GM10266 (cell line): ENCODE measurements at regions not wholly inside any gene's neighbourhood (a gene's known extent, or its start where the extent isn't known, plus 50 kb on each side); places are given as distances from the start of the nearest gene placed in this dataset.

ENCODE experiments used
- DNase-seq: peaks from one replicate; pipeline ENCODE4 v3.0.0; 2012; ENCODE audit errors: extremely low spot score
- CTCF ChIP-seq: IDR thresholded peaks from 2 replicates; pipeline ENCODE4 v1.5.1; 2012; ENCODE audit warnings: mild to moderate bottlenecking, low read depth; ENCODE audit not compliant: control insufficient read depth, insufficient read depth; ENCODE audit errors: missing control alignments

GRCh38 chr6:139871803-139872510 lies 497.5 kb upstream of the CITED2 start:
- no peak for DNase-seq

GRCh38 chr6:139871165-139871710 lies 496.8 kb upstream of the CITED2 start:
- TF ChIP-seq CTCF = no peak
- no peak for DNase-seq

More at GRCh38 chr6:139871803-139872510, 497.5 kb upstream of the CITED2 start:
- no peak for TF ChIP-seq CTCF

- no peak for TF ChIP-seq CTCF
- no peak for DNase-seq
Measured at GRCh38 chr6:139868576-139868975, 494.1 kb upstream of the CITED2 start.

DNA sequence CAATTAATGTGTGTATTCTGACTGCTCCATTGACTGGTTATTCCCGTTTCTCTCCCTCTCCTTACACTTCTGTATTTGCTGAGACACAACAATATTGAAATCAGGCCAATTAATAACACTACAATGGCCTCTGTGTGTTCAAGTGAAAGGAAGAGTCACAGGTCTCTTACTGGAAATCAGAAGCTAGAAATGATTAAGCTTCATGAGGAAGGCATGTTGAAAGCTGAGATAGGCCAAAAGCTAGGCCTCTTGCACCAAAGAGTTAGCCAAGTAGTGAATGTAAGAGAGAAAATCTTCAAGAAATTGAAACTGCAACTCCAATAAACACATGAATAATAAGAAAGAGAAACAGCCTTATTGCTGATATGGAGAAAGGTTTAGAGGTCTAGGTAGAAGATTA lies 489.5 kb upstream of the CITED2 start:
- no peak for DNase-seq
- TF ChIP-seq CTCF = no peak

- TF ChIP-seq CTCF = no peak
- DNase-seq = no peak
Measured at GRCh38 chr6:139863346-139863745, 488.9 kb upstream of the CITED2 start.

DNA sequence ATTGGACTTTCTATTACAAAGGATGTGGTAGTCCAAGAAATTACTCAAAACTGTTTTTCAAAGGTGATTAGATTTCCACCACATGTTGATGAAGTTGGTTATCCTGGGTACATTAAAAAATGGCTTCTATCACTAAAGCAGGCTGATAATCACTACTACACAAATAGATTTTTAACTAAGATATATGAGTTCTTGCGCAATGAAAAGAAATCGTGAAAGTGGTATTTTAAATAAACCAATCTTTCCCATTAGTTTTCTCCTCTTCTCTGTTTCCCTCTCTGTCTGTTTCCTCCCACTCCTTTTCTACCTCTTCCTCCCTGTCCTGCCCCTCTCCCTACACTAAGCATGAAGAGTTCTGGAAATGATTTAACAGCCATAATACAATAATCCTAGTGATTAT lies 487.9 kb upstream of the CITED2 start:
- no peak for DNase-seq
- TF ChIP-seq CTCF = no peak

GRCh38 chr6:139860203-139860602 lies 485.8 kb upstream of the CITED2 start:
- DNase-seq = no peak
- TF ChIP-seq CTCF = no peak
